Natural killer cell (primary cell): ENCODE measurements at regions not wholly inside any gene's neighbourhood (a gene's known extent, or its start where the extent isn't known, plus 50 kb on each side); places are given as distances from the start of the nearest gene placed in this dataset.

Experiments used
- ATAC-seq, 3 donors: fragments of 150-1000 bp in 2 of 3; fragments of 200-7000 bp in 1 of 3; cut with Tn5 transposase; 1 replicate in 1 of 3; 2 replicates in 2 of 3; pipeline ENCODE4 v1.10.0; 2021; ENCODE audit warnings: mild to moderate bottlenecking in 2 of 3, moderate library complexity in 2 of 3
- DNase-seq, 2 donors: peaks; one replicate each; pipeline versions ENCODE4 v3.0.0 to v3.0.0-alpha.2; 2013 to 2021; ENCODE audit warnings: mixed read lengths in 1 of 2
- H3K27ac ChIP-seq: one replicate; pipeline ENCODE4 v1.5.1; 2013; ENCODE audit warnings: mild to moderate bottlenecking, low read length
- H3K27me3 ChIP-seq: one replicate; pipeline ENCODE4 v1.6.1; 2013; ENCODE audit warnings: low read length; ENCODE audit not compliant: control insufficient read depth, insufficient read depth
- H3K36me3 ChIP-seq: one replicate; pipeline ENCODE4 v1.6.1; 2013; ENCODE audit warnings: low read length; ENCODE audit not compliant: control insufficient read depth, insufficient read depth
- H3K4me1 ChIP-seq: one replicate; pipeline ENCODE4 v1.6.1; 2013; ENCODE audit warnings: low read length; ENCODE audit not compliant: control insufficient read depth, insufficient read depth
- H3K4me3 ChIP-seq: one replicate; pipeline ENCODE4 v1.5.1; 2013; ENCODE audit warnings: low read length
- H3K9me3 ChIP-seq: one replicate; pipeline ENCODE4 v1.6.1; 2013; ENCODE audit warnings: low read length; ENCODE audit not compliant: control insufficient read depth, insufficient read depth
- H3K27ac Mint-ChIP-seq, 2 donors: one replicate each; pipeline ENCODE4 v1.8.0; 2022; ENCODE audit warnings: mild to moderate bottlenecking in 2 of 2, mixed read lengths in 2 of 2, moderate library complexity in 1 of 2
- H3K27me3 Mint-ChIP-seq, 2 donors: one replicate each; pipeline ENCODE4 v1.8.0; 2022; ENCODE audit warnings: low read depth in 2 of 2, mixed read lengths in 2 of 2
- H3K36me3 Mint-ChIP-seq: one replicate; pipeline ENCODE4 v1.8.0; 2022; ENCODE audit warnings: mixed read lengths
- H3K4me1 Mint-ChIP-seq, 2 donors: one replicate each; pipeline ENCODE4 v1.8.0; 2022; ENCODE audit warnings: mixed read lengths in 2 of 2
- H3K4me3 Mint-ChIP-seq: one replicate; pipeline ENCODE4 v1.8.0; 2022; ENCODE audit warnings: mild to moderate bottlenecking, moderate library complexity, mixed read lengths
- H3K9me3 Mint-ChIP-seq, 2 donors: one replicate each; pipeline ENCODE4 v1.8.0; 2022; ENCODE audit warnings: mixed read lengths in 2 of 2
- CTCF ChIP-seq: fragments of 200-600 bp; IDR thresholded peaks from one replicate; pipeline ENCODE4 v1.8.0; 2022; ENCODE audit warnings: antibody characterized with exemption
- WGBS: methylation state at CpG from one replicate; pipeline ENCODE4 v1.1.7; 2013; ENCODE audit warnings: missing lambda C conversion rate; ENCODE audit not compliant: insufficient coverage; 5-methylcytosine and 5-hydroxymethylcytosine counted together
- intact Hi-C: fragments of 100-400 bp; cut with micrococcal nuclease; formaldehyde crosslinking; loops from one replicate; pipeline ENCODE4 v1.14.2; 2022

GRCh38 chr17:10999484-10999883 is 161.6 kb upstream of the PIRT start:
- no peaks in the 10 kb centered on the region for H3K4me1 Mint-ChIP-seq
- 33% methylated on average over 1 of the region's 2 CpGs for WGBS
- DNase-seq (no peak), ATAC-seq (no peak)
- H3K4me3 Mint-ChIP-seq: no peak overlapping the region
- Histone ChIP-seq H3K27ac (no peak overlapping the region), H3K4me3 (no peak overlapping the region), H3K27me3 (no peaks in the 10 kb centered on the region), H3K4me1 (no peaks in the 10 kb centered on the region), H3K36me3 (no peaks in the 10 kb centered on the region), H3K9me3 (no peaks in the 10 kb centered on the region)
- intact Hi-C loops: no loop called here
- no peak overlapping the region for H3K27ac Mint-ChIP-seq
- H3K9me3 Mint-ChIP-seq: no peaks in the 10 kb centered on the region
- no peaks in the 10 kb centered on the region for H3K36me3 Mint-ChIP-seq
- no peak for TF ChIP-seq CTCF
- H3K27me3 Mint-ChIP-seq: peaks cover 0 to 7% of the 10 kb centered on the region in 2 donors

- intact Hi-C loops: loop anchor here (1.0 kb wide), 1 partner anchor 10 kb away; no protein-coding TSS in a partner anchor
- no peak for TF ChIP-seq CTCF
- peaks cover 4 to 7% of the 10 kb centered on the region in 2 donors for H3K27me3 Mint-ChIP-seq
- no peaks in the 10 kb centered on the region for H3K4me1 ChIP-seq
- H3K36me3 ChIP-seq: no peaks in the 10 kb centered on the region
- H3K36me3 Mint-ChIP-seq: no peaks in the 10 kb centered on the region
- H3K27ac ChIP-seq: no peak overlapping the region
- no peak overlapping the region for H3K4me3 Mint-ChIP-seq
- DNase-seq (no peak), ATAC-seq (no peak)
- no peaks in the 10 kb centered on the region for H3K9me3 ChIP-seq
- no peaks in the 10 kb centered on the region for H3K4me1 Mint-ChIP-seq
- no peak overlapping the region for H3K4me3 ChIP-seq
- no peaks in the 10 kb centered on the region for H3K9me3 Mint-ChIP-seq
- no peaks in the 10 kb centered on the region for H3K27me3 ChIP-seq
- 51% methylated on average over 7 of the region's 7 CpGs for WGBS
- H3K27ac Mint-ChIP-seq: no peak overlapping the region
Measured at GRCh38 chr17:10993126-10993525, 155.2 kb upstream of the PIRT start.

GRCh38 chr17:10992106-10992880 is 154.4 kb upstream of the PIRT start:
- Mint-ChIP-seq H3K4me1 (no peaks in the 10 kb centered on the region), H3K4me3 (no peak overlapping the region), H3K9me3 (no peaks in the 10 kb centered on the region), H3K36me3 (no peaks in the 10 kb centered on the region), H3K27ac (no peak overlapping the region), H3K27me3 (peaks cover 4 to 5% of the 10 kb centered on the region in 2 donors)
- no peaks in the 10 kb centered on the region for H3K4me1 ChIP-seq
- no peak for DNase-seq
- intact Hi-C loops: no loop called here
- WGBS: 56% methylated on average over 10 of the region's 10 CpGs
- no peaks in the 10 kb centered on the region for H3K9me3 ChIP-seq
- H3K27ac ChIP-seq: no peak overlapping the region
- ATAC-seq: no peak
- H3K27me3 ChIP-seq: no peaks in the 10 kb centered on the region
- TF ChIP-seq CTCF: no peak
- no peak overlapping the region for H3K4me3 ChIP-seq
- no peaks in the 10 kb centered on the region for H3K36me3 ChIP-seq

GRCh38 chr17:10987786-10988185 is 149.9 kb upstream of the PIRT start:
- H3K36me3 Mint-ChIP-seq: no peaks in the 10 kb centered on the region
- no peaks in the 10 kb centered on the region for H3K4me1 Mint-ChIP-seq
- intact Hi-C loops: loop anchor here (10.0 kb wide), 1 partner anchor 63 kb away; no protein-coding TSS in a partner anchor
- no peak overlapping the region for H3K27ac Mint-ChIP-seq
- H3K9me3 Mint-ChIP-seq: peaks cover 0 to 2% of the 10 kb centered on the region in 2 donors
- H3K4me3 Mint-ChIP-seq: no peak overlapping the region
- Histone ChIP-seq H3K9me3 (no peaks in the 10 kb centered on the region), H3K36me3 (no peaks in the 10 kb centered on the region), H3K4me3 (no peak overlapping the region), H3K27ac (no peak overlapping the region), H3K4me1 (no peaks in the 10 kb centered on the region), H3K27me3 (no peaks in the 10 kb centered on the region)
- peaks cover 0 to 2% of the 10 kb centered on the region in 2 donors for H3K27me3 Mint-ChIP-seq
- 79% methylated on average over 5 of the region's 5 CpGs for WGBS
- DNase-seq (no peak), ATAC-seq (no peak)
- no peak for TF ChIP-seq CTCF
